GM21447 (cell line): ENCODE measurements at regions not wholly inside any gene's neighbourhood (a gene's known extent, or its start where the extent isn't known, plus 50 kb on each side); places are given as distances from the start of the nearest gene placed in this dataset.

Experiments
- ATAC-seq: cut with Tn5 transposase; IDR thresholded peaks from one replicate; pipeline ENCODE4 v1.9.1; 2021; ENCODE audit not compliant: unreplicated experiment

GRCh38 chr10:29141761-29142160, 147.1 kb upstream of the LYZL1 start:
- no peak for ATAC-seq

- ATAC-seq: no peak
Measured at GRCh38 chr10:29142516-29143314, 146.2 kb upstream of the LYZL1 start.

DNA sequence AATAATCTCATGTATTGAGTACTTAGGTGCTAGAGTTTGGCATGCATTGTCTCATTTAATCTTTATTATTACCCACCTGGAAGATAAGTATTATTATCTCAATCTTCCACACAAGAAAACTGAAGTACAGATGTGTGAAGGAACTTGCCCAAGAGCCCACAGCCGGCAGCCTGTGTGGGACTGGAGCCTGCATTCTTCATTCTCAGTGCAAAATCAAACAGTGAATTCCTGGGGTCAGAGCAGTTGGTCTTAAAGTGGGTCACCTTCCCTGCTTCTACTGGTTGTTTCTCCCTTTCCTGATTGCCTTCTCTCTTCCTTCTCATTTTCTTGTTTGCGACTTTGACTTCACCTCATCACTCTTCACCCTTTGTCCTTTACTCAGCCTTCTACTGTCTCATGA, 144.7 kb upstream of the LYZL1 start:
- ATAC-seq: no peak

DNA sequence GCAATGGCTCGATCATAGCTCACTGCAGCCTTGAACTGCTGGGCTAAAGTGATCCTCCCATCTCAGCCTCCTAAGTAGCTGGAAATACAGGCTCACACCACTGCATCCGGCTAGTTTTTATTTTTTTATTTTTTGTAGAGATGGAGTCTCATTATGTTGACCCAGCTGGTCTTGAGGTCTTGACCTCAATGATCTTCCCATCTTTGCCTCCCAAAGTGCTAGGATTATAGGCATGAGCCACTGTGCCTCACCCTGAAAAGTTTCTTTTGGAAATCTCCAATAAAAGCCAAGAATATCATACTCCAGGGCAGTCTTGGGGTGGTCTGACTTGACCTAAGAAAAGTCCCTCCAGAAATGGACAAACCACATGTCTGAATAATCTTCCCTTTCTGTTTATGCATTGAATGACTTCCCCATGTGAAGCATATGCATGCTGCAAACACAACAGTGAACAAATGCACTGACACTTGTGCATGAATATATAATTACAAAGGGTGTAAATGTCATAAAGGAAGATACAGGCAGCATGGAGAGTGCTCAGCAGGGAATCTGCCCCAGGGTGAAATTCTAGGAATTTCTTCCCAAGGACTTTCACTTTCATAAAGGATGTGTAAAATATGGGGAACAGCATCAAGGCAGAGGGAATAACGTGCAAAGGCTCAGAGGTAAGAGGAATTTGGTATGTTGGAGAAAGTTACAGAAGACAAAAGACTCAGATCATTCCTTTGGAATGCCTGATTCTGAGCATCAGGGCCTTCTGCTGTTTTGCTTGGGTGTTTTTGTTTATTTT, 142.4 kb upstream of the LYZL1 start:
- ATAC-seq: no peak

DNA sequence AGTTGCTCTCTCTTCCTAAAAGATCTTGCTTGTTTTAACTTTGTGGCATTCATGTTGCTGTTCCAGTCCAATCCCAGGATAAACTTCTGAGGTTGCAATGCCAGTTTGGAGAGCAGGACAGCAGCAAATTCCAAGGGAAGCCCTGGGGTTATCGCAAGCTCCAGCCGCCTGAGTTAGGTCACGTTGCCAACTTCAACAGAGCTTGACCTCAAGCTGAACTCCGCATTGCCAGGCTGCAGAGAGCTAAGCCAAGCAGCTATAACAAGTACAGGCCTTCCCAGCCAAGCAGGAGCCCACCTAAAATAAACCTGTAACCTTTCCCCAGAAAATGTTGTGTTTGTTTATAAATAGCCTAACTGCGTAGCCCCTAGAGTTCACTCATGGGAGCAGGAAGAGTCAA, 138.9 kb upstream of the LYZL1 start:
- no peak for ATAC-seq

DNA sequence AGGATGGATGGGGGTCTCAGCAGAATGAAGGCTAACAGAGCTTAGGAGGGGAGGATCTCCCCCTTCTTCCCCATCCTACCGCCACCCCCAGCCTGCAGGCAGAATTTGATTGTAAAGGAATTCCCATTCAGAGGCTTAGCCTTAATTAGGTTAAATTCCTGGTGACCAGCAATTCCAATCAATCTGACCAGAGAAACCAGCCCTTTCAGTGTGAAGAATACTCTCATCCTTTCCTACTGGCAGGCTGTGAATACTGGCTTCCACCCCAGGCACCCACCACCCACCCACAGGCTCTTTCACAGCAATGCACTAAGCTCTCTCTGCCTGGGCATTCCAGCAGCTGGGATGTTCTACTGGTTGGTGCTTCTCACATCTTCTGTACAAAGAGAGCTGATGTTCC, 137.9 kb upstream of the LYZL1 start:
- no peak for ATAC-seq

DNA sequence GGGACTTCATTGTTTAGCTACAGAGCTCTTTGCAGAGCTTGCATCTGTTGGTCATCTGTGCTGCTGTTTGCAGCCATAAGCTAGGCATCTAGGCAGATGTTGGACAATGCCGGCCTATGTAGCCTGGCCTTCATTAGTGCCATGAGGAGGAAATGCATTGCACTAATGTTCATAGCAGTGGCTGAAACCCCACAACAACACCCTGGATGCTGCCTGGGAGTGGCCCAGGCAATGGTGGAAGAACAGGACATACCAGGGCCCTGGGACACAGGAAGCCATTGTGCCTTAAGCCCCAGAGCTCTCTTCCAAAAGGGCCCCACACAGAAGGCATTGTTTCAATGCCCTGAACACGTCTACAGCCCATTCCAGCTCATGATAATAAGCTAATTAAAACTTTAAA, 131.5 kb upstream of the LYZL1 start:
- ATAC-seq: no peak

- no peak for ATAC-seq
Measured at GRCh38 chr10:29158066-29158465, 130.8 kb upstream of the LYZL1 start.

DNA sequence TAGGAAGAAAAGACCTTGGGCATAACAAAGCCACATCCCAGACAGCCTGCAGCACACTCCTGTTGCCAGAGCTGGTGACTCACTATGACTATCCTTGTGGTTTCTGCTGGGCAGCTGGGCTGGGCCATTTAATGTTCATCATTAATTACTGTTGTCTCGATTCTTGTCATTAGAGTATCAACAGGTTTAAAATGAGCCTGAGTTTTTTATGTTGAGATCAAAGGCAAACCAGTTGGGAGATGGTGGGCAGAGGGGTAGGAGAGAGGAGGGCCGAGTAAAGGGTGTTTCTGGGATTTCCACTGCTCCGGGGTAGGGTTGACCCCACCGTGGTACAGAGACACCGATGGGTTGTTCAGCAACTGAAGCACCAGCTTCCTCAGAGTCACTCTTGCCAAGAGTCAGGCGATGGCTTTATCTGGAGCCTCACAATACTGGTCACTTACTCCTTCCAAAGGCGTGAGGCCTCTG, 128.7 kb upstream of the LYZL1 start:
- ATAC-seq: no peak

DNA sequence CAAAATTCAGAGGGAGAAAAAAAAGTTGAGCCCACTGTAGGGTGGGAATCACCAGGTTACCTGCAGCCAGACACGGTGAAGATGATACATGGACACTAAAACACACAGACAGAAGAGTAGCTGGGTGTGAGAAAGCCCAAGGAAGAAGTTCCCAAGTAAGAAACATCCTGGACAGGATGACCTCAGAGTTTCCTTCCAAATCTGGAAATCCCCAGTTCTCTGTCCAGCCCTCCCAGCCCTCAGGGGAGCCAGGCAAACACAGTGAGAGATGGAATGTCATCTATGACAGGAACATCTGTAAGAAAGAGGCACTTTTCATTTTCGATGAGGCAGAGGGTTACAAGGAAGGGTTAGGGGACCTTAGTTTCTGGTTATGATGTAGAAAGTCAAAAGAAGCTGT, 125.1 kb upstream of the LYZL1 start:
- ATAC-seq: no peak

DNA sequence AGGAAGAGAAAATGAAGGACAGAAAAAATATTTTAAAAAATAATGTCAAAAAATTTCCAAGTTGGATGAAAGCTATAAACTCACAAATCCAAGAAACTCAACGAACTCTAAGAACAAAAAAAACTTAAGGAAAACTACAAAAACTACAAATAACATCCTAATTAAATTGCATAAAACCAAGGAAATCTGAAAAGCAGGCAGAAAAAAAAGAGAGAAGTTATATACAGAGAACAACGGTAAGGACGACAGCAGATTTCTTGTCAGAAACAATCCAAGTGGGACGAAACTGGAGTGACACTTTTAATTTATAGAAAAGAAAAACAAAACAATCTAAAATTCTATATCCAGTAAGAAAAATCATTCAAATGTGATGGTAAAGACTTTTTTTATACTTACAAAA, 122.2 kb upstream of the LYZL1 start:
- ATAC-seq: no peak

GRCh38 chr10:29169021-29169420, 119.8 kb upstream of the LYZL1 start:
- ATAC-seq: no peak

GRCh38 chr10:29171717-29172116, 117.2 kb upstream of the LYZL1 start:
- no peak for ATAC-seq

GRCh38 chr10:29174389-29174788, 114.5 kb upstream of the LYZL1 start:
- ATAC-seq: no peak

GRCh38 chr10:29176845-29177832, 111.7 kb upstream of the LYZL1 start:
- ATAC-seq: no peak

DNA sequence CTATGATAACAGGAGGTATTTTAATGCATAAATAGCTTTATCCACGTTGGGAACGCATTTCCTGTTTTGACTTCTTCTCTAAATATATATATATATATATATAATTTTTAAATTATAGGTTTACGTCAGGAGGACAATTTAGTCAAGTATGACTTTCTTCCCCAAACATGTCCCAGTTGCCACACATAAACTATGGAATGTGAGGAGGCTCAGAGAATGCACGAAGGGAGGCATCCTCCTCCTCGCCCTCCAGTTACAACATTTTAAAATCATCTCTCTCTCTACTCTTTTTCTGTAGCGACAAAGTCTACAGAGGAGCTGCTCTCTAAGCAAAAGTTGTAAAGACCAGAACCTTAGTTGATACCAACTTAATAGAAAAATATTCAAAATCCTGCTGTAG, 106.9 kb upstream of the LYZL1 start:
- no peak for ATAC-seq

DNA sequence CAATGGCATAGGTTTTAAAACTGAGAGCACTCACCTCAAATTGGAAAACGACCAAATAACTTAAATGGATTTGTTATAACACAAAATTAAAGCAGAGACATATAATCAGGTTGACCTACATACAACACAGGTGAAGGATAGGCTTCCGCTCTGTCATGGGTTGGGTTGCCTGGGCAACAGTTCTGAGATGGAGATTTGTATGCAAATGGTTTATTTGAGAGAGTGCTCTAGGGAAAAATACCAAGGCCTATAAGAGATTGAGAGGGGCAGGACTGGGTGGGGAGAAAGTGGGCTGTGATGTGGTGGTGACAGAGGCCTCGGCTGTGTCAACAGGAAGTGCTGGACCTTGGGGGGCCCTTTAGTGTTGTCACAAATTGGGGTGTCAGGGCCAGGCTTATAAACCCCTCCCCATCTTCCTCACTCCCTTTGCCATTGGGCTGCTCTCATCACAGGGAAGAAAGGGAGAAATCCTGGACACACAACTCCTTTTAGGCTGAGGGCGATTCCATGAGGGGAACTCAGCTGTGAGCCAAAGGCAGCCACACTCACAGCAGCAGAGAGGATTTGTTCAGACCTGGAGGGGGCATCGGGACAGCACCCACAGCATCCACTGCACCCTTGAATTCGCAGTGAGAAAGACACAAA, 105.4 kb upstream of the LYZL1 start:
- ATAC-seq: no peak

- no peak for ATAC-seq
Measured at GRCh38 chr10:29184205-29185000, 104.5 kb upstream of the LYZL1 start.

DNA sequence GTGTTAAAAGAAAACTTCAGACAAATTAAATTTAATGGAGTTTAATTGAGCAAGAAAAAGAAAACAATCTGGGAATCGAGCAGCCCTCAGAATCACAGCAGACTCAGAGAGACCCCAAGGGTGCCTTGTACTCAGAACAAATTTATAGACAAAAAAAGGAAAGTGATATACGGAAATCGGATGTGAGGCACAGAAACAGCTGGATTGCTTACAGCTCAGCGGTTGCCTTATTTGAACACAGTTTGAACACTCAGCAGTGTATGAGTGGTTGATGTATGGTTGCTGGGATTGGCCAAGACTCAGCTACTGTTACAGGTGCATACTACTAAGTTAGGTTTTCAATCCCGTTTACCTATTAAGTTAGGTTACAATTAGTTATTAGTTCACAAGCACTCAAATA, 103.8 kb upstream of the LYZL1 start:
- no peak for ATAC-seq

DNA sequence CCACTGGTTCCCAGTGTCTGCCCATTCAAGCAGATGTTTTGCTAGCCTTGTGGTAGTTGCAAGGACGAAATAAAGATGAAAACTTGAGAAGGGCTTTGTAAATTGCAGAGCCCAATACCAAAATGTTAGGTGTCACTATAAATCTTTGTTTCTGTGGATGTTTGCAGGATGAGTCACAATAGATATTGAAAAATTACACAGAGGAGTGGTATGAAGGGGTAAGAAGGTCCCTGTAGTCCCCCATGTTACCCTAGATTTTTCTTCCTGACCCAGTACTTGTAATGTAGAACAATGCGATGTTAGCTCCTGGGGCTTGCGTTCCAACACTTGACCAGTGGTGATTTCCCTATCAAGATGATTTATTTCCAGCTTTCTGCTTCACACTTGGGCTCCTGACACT, 102.6 kb upstream of the LYZL1 start:
- no peak for ATAC-seq
